ENCODE measurements at regions not wholly inside any gene's neighbourhood (a gene's known extent, or its start where the extent isn't known, plus 50 kb on each side); places are given as distances from the start of the nearest gene placed in this dataset.
"Not testable (repeated sequence)": the region's sequence is repeated elsewhere in the genome, so short reads cannot be mapped to it uniquely, and the experiment has no call there.

GRCh38 chr17:20633268-20634059 is 53.9 kb downstream of the CDRT15L2 start:
- 96% methylated on average over 25 of the region's 33 CpGs for WGBS
- H3K4me1 ChIP-seq; intact Hi-C loops (cut with DNase I); H3K4me3 ChIP-seq; DNase-seq (ENCODE audit: extremely low spot score); H3K36me3 ChIP-seq; H3K27me3 ChIP-seq; H3K9me3 ChIP-seq; H3K27ac ChIP-seq (replicated peaks in 1 of 4): not testable (repeated sequence)

- H3K4me1 ChIP-seq; DNase-seq (ENCODE audit: extremely low spot score); H3K27ac ChIP-seq (replicated peaks in 1 of 4); H3K36me3 ChIP-seq; H3K9me3 ChIP-seq; H3K4me3 ChIP-seq; intact Hi-C loops (cut with DNase I); H3K27me3 ChIP-seq: not testable (repeated sequence)
- 87% methylated on average over 3 of the region's 7 CpGs for WGBS
Observed at GRCh38 chr17:20640147-20640546, 60.6 kb downstream of the CDRT15L2 start.

- H3K27ac ChIP-seq (replicated peaks in 1 of 4); H3K4me1 ChIP-seq; H3K9me3 ChIP-seq; DNase-seq (ENCODE audit: extremely low spot score); H3K36me3 ChIP-seq; H3K4me3 ChIP-seq; intact Hi-C loops (cut with DNase I): not testable (repeated sequence)
- peaks cover 0 to 22% (median 0%) of the 10 kb centered on the region in 4 donors for H3K27me3 ChIP-seq
- TF ChIP-seq CTCF (IDR thresholded peaks at IDR 0.05): peak in 1 of 3 experiments; percentile 11
- 51% methylated on average over 7 of the region's 13 CpGs for WGBS
Observed at GRCh38 chr17:20646661-20647272, 67.2 kb downstream of the CDRT15L2 start.

GRCh38 chr17:20649097-20649767 is 69.7 kb downstream of the CDRT15L2 start:
- H3K4me3 ChIP-seq; H3K4me1 ChIP-seq; intact Hi-C loops (cut with DNase I); DNase-seq (ENCODE audit: extremely low spot score); H3K36me3 ChIP-seq; H3K27ac ChIP-seq (replicated peaks in 1 of 4); H3K9me3 ChIP-seq: not testable (repeated sequence)
- 71% methylated on average over 8 of the region's 8 CpGs for WGBS
- H3K27me3 ChIP-seq: peaks cover 0 to 22% (median 0%) of the 10 kb centered on the region in 4 donors

- DNase-seq (ENCODE audit: extremely low spot score); H3K4me3 ChIP-seq; H3K4me1 ChIP-seq; H3K27ac ChIP-seq (replicated peaks in 1 of 4); H3K36me3 ChIP-seq; intact Hi-C loops (cut with DNase I); H3K9me3 ChIP-seq: not testable (repeated sequence)
- 57% methylated on average over 3 of the region's 8 CpGs for WGBS
- peaks cover 0 to 16% (median 0%) of the 10 kb centered on the region in 4 donors for H3K27me3 ChIP-seq
Observed at GRCh38 chr17:20651022-20651421, 71.5 kb downstream of the CDRT15L2 start.

- peaks cover 0 to 17% (median 0%) of the 10 kb centered on the region in 4 donors for H3K27me3 ChIP-seq
- DNase-seq (ENCODE audit: extremely low spot score); H3K27ac ChIP-seq (replicated peaks in 1 of 4); H3K36me3 ChIP-seq; intact Hi-C loops (cut with DNase I); H3K4me1 ChIP-seq; H3K9me3 ChIP-seq; H3K4me3 ChIP-seq: not testable (repeated sequence)
- WGBS: 33% methylated on average over 1 of the region's 2 CpGs
Observed at GRCh38 chr17:20651736-20652135, 72.2 kb downstream of the CDRT15L2 start.

- H3K36me3 ChIP-seq; H3K4me1 ChIP-seq; DNase-seq (ENCODE audit: extremely low spot score); intact Hi-C loops (cut with DNase I); H3K9me3 ChIP-seq; H3K27ac ChIP-seq (replicated peaks in 1 of 4); H3K4me3 ChIP-seq: not testable (repeated sequence)
- peaks cover 0 to 12% (median 0%) of the 10 kb centered on the region in 4 donors for H3K27me3 ChIP-seq
- WGBS: 96% methylated on average over 3 of the region's 5 CpGs
Observed at GRCh38 chr17:20653391-20653790, 73.9 kb downstream of the CDRT15L2 start.

- intact Hi-C loops (cut with DNase I); H3K27ac ChIP-seq (replicated peaks in 1 of 4); H3K27me3 ChIP-seq; DNase-seq (ENCODE audit: extremely low spot score); H3K36me3 ChIP-seq; H3K4me1 ChIP-seq; H3K9me3 ChIP-seq; H3K4me3 ChIP-seq: not testable (repeated sequence)
- WGBS: 74% methylated on average over 3 of the region's 4 CpGs
Observed at GRCh38 chr17:20654114-20654513, 74.6 kb downstream of the CDRT15L2 start.

- H3K4me3 ChIP-seq; H3K4me1 ChIP-seq; H3K27ac ChIP-seq (replicated peaks in 1 of 4); DNase-seq (ENCODE audit: extremely low spot score); H3K27me3 ChIP-seq; H3K36me3 ChIP-seq; intact Hi-C loops (cut with DNase I); H3K9me3 ChIP-seq: not testable (repeated sequence)
- 89% methylated on average over 5 of the region's 12 CpGs for WGBS
Observed at GRCh38 chr17:20654575-20654974, 75.1 kb downstream of the CDRT15L2 start.

GRCh38 chr17:20665103-20665955 is 85.8 kb downstream of the CDRT15L2 start:
- H3K4me1 ChIP-seq; H3K27me3 ChIP-seq; H3K36me3 ChIP-seq; H3K4me3 ChIP-seq; H3K9me3 ChIP-seq; H3K27ac ChIP-seq (replicated peaks in 1 of 4); DNase-seq (ENCODE audit: extremely low spot score); intact Hi-C loops (cut with DNase I): not testable (repeated sequence)
- 29% methylated on average over 6 of the region's 6 CpGs for WGBS

GRCh38 chr17:20666689-20667088 is 87.2 kb downstream of the CDRT15L2 start:
- H3K27ac ChIP-seq (replicated peaks in 1 of 4); H3K36me3 ChIP-seq; H3K4me3 ChIP-seq; H3K27me3 ChIP-seq; H3K4me1 ChIP-seq; intact Hi-C loops (cut with DNase I); H3K9me3 ChIP-seq; DNase-seq (ENCODE audit: extremely low spot score): not testable (repeated sequence)
- 76% methylated on average over 5 of the region's 6 CpGs for WGBS

All from esophagus muscularis mucosa (tissue), 4 donors.